Ascending aorta (tissue), 2 donors: ENCODE measurements at regions not wholly inside any gene's neighbourhood (a gene's known extent, or its start where the extent isn't known, plus 50 kb on each side); places are given as distances from the start of the nearest gene placed in this dataset.

Source experiments
- DNase-seq, 2 donors: peaks; one replicate each; pipeline ENCODE4 v3.0.0-alpha.2; 2019; ENCODE audit warnings: low spot score in 2 of 2
- H3K27ac ChIP-seq, 2 donors: fragments of 200-600 bp; sonication (generic); one replicate each; pipeline ENCODE4 v1.5.1; 2016 to 2017; ENCODE audit warnings: mild to moderate bottlenecking in 1 of 2
- H3K27me3 ChIP-seq: fragments of 200-600 bp; sonication (generic); one replicate; pipeline ENCODE4 v1.5.1; 2017
- H3K36me3 ChIP-seq, 2 donors: fragments of 200-600 bp; sonication (generic); one replicate each; pipeline ENCODE4 v1.5.1; 2016
- H3K4me1 ChIP-seq, 2 donors: fragments of 200-600 bp; sonication (generic); one replicate each; pipeline ENCODE4 v1.5.1; 2016 to 2017; ENCODE audit warnings: mild to moderate bottlenecking in 1 of 2
- H3K4me3 ChIP-seq, 2 donors: fragments of 200-600 bp; sonication (generic); one replicate each; pipeline ENCODE4 v1.5.1; 2016 to 2017; ENCODE audit warnings: mild to moderate bottlenecking in 1 of 2
- H3K9me3 ChIP-seq, 2 donors: fragments of 200-600 bp; sonication (generic); one replicate each; pipeline ENCODE4 v1.5.1; 2016
- intact Hi-C: fragments of 100-400 bp; cut with DNase I; formaldehyde crosslinking; loops from one replicate; pipeline ENCODE4 v1.15.1; 2023
- TF ChIP-seq, protein P1 (sequence below), 3 experiments: fragments of 200-600 bp in 2 of 3; fragments of 450-650 bp in 1 of 3; sonication (generic) in 2 of 3; IDR thresholded peaks; one replicate each; pipeline ENCODE4 v1.5.1; 2016 to 2019; ENCODE audit warnings: antibody characterized with exemption in 3 of 3, mild to moderate bottlenecking in 1 of 3, moderate library complexity in 1 of 3

DNA sequence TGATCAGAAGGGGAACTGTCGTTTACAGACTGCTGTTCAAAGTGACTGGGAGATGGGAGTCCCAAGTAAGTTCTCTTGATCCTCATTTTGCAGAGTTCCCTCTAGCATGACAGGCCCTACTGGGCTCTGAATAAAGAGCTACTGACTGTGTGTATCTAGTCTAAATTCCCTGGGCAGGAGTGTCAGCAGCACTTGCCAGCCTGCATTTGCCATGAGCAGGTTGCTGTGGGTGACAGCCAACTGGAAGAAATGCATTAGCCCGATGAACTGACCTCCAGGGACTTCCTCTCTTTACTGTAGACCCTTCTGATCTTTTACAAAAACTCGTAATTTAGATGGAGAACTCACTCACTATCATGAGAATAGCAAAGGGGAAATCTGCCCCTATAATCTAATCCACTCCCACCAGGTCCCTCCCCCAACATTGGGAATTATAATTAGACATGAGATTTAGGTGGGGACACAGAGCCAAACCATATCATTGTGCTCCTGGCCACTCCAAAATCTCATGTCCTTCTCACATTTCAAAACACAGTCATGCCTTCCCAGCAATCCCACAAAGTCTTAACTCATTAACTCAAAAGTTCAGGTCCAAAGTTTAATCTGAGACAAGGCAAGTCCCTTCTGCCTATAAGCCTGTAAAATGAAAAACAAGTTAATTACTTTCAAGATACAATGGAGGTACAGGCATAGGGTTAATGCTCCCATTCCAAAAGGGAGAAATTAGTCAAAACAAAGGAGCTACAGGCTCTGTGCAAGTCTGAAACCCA lies 78.9 kb upstream of the CXCL14 start:
- TF ChIP-seq, protein P1, sequence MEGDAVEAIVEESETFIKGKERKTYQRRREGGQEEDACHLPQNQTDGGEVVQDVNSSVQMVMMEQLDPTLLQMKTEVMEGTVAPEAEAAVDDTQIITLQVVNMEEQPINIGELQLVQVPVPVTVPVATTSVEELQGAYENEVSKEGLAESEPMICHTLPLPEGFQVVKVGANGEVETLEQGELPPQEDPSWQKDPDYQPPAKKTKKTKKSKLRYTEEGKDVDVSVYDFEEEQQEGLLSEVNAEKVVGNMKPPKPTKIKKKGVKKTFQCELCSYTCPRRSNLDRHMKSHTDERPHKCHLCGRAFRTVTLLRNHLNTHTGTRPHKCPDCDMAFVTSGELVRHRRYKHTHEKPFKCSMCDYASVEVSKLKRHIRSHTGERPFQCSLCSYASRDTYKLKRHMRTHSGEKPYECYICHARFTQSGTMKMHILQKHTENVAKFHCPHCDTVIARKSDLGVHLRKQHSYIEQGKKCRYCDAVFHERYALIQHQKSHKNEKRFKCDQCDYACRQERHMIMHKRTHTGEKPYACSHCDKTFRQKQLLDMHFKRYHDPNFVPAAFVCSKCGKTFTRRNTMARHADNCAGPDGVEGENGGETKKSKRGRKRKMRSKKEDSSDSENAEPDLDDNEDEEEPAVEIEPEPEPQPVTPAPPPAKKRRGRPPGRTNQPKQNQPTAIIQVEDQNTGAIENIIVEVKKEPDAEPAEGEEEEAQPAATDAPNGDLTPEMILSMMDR (IDR thresholded peaks at IDR 0.05): no peak
- no peak for DNase-seq
- intact Hi-C loops: no loop called here

DNA sequence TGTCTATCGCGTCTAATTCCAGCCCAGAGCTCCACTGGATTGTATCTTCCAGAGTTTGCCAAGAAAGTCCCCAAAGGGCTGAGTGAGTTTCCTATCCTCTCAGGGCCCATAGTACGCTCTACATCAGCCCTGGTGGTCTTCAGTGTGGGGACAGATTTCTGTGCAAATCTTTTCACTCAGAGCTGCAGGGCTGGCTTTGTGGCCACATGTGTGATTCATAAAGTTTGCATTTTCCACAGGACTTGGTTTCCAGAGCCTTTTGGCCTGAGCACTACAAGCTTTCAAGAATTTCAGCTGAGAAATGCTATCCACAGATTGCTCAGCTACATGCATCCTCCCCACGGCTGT lies 76.7 kb upstream of the CXCL14 start:
- Histone ChIP-seq H3K36me3 (no peaks in the 10 kb centered on the region), H3K4me3 (no peak overlapping the region), H3K9me3 (no peaks in the 10 kb centered on the region), H3K27me3 (no peaks in the 10 kb centered on the region), H3K4me1 (no peaks in the 10 kb centered on the region), H3K27ac (no peak overlapping the region)
- TF ChIP-seq, protein P1 (IDR thresholded peaks at IDR 0.05): no peak
- DNase-seq: no peak
- intact Hi-C loops: no loop called here

More for the DNA sequence above, 78.9 kb upstream of the CXCL14 start:
- Histone ChIP-seq H3K9me3 (no peaks in the 10 kb centered on the region), H3K27me3 (no peaks in the 10 kb centered on the region), H3K4me1 (no peaks in the 10 kb centered on the region), H3K4me3 (no peak overlapping the region), H3K27ac (no peak overlapping the region), H3K36me3 (no peaks in the 10 kb centered on the region)

DNA sequence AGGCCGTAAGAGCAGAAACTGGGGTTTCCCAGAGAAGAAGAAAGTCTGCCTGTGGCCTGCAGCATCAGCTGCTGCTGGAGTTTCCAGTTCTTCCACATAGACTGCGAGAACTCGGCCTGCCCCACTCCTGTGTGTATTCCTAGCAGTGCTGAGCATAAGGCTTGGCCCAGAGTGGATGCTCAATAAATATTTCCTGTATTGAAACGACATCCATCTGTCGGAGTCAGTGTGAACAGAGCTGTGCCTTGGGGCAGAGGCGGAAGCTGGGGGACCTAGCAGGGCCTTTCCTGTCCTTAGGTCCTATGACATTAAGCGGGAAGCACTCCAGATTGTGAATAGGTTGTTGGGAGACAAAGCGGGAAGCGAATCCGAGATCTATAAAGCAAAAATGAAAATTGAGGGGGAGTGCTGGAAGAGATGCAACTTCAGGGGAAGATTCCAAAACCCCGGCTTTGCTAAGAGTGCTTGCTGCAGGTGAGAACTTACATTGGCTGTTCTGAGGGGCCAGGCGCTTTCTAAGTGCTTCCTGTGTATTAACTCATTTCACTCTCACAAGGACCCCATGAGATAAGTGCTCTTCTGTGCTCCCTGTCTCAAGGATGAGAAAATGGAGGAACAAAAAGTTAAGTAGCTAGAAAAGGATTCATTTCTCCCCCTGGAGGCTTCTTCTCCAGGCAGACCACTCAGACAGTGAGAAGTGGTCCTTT lies 76.1 kb upstream of the CXCL14 start:
- H3K27ac ChIP-seq: no peak overlapping the region
- DNase-seq: no peak
- no peaks in the 10 kb centered on the region for H3K36me3 ChIP-seq
- H3K4me1 ChIP-seq: no peaks in the 10 kb centered on the region
- H3K27me3 ChIP-seq: no peaks in the 10 kb centered on the region
- TF ChIP-seq, protein P1 (IDR thresholded peaks at IDR 0.05): no peak
- H3K9me3 ChIP-seq: no peaks in the 10 kb centered on the region
- intact Hi-C loops: no loop called here
- H3K4me3 ChIP-seq: no peak overlapping the region

DNA sequence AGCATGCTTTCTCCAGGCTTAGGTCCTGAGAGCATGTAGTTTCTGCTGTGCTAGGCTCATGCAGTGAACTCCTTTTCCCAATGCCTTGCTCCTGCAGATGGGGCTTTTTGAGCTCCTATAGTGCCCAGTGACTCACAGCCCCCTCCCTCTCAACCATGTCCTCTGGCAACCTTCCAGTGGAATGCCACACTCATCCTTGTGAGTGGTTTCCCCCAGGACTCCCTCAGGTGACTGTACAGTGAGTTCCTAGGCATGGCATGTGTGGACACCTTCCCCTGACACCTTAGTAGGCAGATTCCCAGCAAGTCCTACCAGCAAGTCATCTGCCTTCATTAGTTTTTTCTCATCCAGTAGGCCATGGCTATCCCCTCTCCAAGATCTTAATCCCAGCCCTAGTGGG lies 72.4 kb upstream of the CXCL14 start:
- H3K4me3 ChIP-seq: no peak overlapping the region
- no peaks in the 10 kb centered on the region for H3K4me1 ChIP-seq
- intact Hi-C loops: no loop called here
- no peaks in the 10 kb centered on the region for H3K9me3 ChIP-seq
- no peak overlapping the region for H3K27ac ChIP-seq
- DNase-seq: no peak
- no peaks in the 10 kb centered on the region for H3K27me3 ChIP-seq
- no peaks in the 10 kb centered on the region for H3K36me3 ChIP-seq
- TF ChIP-seq, protein P1 (IDR thresholded peaks at IDR 0.05): no peak

DNA sequence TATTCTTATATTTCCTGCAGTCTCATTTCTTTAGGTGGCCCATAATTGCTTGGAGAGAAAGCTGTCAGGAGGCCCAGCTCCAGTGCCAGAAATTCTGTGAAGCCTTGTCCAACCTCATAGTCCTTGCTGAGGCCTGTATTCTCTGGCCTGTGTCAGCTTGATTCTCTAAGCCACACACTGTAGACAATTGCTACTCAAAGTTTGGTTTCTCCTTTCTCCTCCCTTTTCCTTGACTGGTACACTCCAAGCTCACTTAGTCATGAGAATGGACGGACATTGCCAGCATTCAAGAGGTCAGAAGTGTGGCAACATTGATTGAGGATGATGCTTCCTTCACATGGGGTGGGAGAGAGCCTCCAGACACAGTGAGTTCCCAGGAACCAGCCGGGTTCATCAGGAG lies 71.3 kb upstream of the CXCL14 start:
- H3K36me3 ChIP-seq: no peaks in the 10 kb centered on the region
- TF ChIP-seq, protein P1 (IDR thresholded peaks at IDR 0.05): no peak
- DNase-seq: no peak
- H3K4me1 ChIP-seq: no peaks in the 10 kb centered on the region
- H3K4me3 ChIP-seq: no peak overlapping the region
- H3K27me3 ChIP-seq: no peaks in the 10 kb centered on the region
- H3K27ac ChIP-seq: no peak overlapping the region
- H3K9me3 ChIP-seq: no peaks in the 10 kb centered on the region
- intact Hi-C loops: no loop called here
